Heart left ventricle (tissue), 16 donors: ENCODE measurements at regions not wholly inside any gene's neighbourhood (a gene's known extent, or its start where the extent isn't known, plus 50 kb on each side); places are given as distances from the start of the nearest gene placed in this dataset.

Experiments
- ATAC-seq, 4 donors: fragments of 200-7000 bp; cut with Tn5 transposase; one replicate each; pipeline ENCODE4 v1.9.1; 2020 to 2022; ENCODE audit warnings: moderate library complexity in 4 of 4, mild to moderate bottlenecking in 3 of 4, moderate number of reproducible peaks in 1 of 4
- DNase-seq, 5 donors: peaks; one replicate each; pipeline ENCODE4 v3.0.0-alpha.2; 2020
- H3K27ac ChIP-seq, 12 donors: fragments of 200-600 bp; sonication (generic) in 4 of 12; one replicate each; pipeline versions ENCODE4 v1.5.0 to v1.8.0; 2016 to 2022; ENCODE audit warnings: mild to moderate bottlenecking in 2 of 12
- H3K27me3 ChIP-seq, 9 donors: fragments of 200-600 bp; sonication (generic) in 2 of 9; one replicate each; pipeline versions ENCODE4 v1.5.1 to v1.8.0; 2016 to 2022; ENCODE audit warnings: mild to moderate bottlenecking in 3 of 9
- H3K36me3 ChIP-seq, 9 donors: fragments of 200-600 bp; sonication (generic) in 2 of 9; one replicate each; pipeline versions ENCODE4 v1.5.0 to v1.8.0; 2018 to 2022; ENCODE audit warnings: mild to moderate bottlenecking in 2 of 9
- H3K4me1 ChIP-seq, 12 donors: fragments of 200-600 bp; sonication (generic) in 4 of 12; one replicate each; pipeline versions ENCODE4 v1.5.0 to v1.8.0; 2016 to 2022; ENCODE audit warnings: mild to moderate bottlenecking in 3 of 12
- H3K4me3 ChIP-seq, 12 donors: fragments of 200-600 bp; sonication (generic) in 4 of 12; one replicate each; pipeline versions ENCODE4 v1.5.0 to v1.8.0; 2017 to 2022; ENCODE audit warnings: mild to moderate bottlenecking in 9 of 12, moderate library complexity in 4 of 12
- H3K9me3 ChIP-seq, 12 donors: fragments of 200-600 bp; sonication (generic) in 4 of 12; one replicate each; pipeline versions ENCODE4 v1.5.0 to v1.8.0; 2016 to 2022; ENCODE audit warnings: mild to moderate bottlenecking in 1 of 12
- POLR2A ChIP-seq, 2 donors: fragments of 450-650 bp; IDR thresholded peaks; one replicate each; pipeline ENCODE4 v1.6.1; 2017; ENCODE audit warnings: antibody characterized with exemption in 2 of 2, mild to moderate bottlenecking in 2 of 2, moderate library complexity in 2 of 2
- WGBS, 4 donors: extraction: QIAGEN DNeasy Blood & Tissue Kit in 2 of 4; methylation state at CpG; one replicate each; pipeline versions ENCODE4 v1.1.5 to v1.1.7; 2013 to 2018; 5-methylcytosine and 5-hydroxymethylcytosine counted together
- intact Hi-C, 10 donors: fragments of 100-400 bp; cut with DNase I; formaldehyde crosslinking; loops; one replicate each; pipeline versions ENCODE4 v1.11.1 to v1.14.2; 2022
- TF ChIP-seq, protein P1 (sequence below), 12 donors: fragments of 200-600 bp; sonication (generic) in 4 of 12; IDR thresholded peaks; one replicate each; pipeline versions ENCODE4 v1.5.0 to v1.8.0; 2018 to 2022; ENCODE audit warnings: antibody characterized with exemption in 12 of 12, mild to moderate bottlenecking in 5 of 12
- donor health status: ischemic (EF 13 %, LVEDD 7.1; RV severe dilation, severe dysfunction).
- donor health status: healthy with polysubstance abuse.
- donor health status: DM: no; HTN: yes; CAD: no.
- donor health status: DM: no; HTN: no; CAD: no.
- donor health status: ischemic (EF 25% LVEDD 6.9; RV normal size, moderate dysfunction).
- donor health status: ischemic (EF 25% LVEDD 5.7; RV mildly dilated, moderate dysfunction).
- donor health status: healthy.
- donor health status: DM: yes; HTN: yes; CAD: no.
- donor health status: ischemic (EF 35%, LVEDD 5.7; RV mildly dilated, moderate dysfunction).
- donor health status: nonischemic (EF 11% LVEDD 7.7; RV severe dilation, severe dysfunction).
- donor health status: DM: yes; HTN: yes; CAD: no.
- donor health status: PGD.
- donor health status: ischemic (EF 29% LVEDD 5.4; RV normal size, mild dysfunction).
- donor health status: nonischemic (EF 23%, LVEDD 6.1; RV moderate dilation, normal function).

- no peak for DNase-seq
- 55 to 69% (median 60%) methylated on average over 5 of the region's 5 CpGs for WGBS, 4 donors
- no peak overlapping the region for H3K4me3 ChIP-seq
- intact Hi-C loops: no loop called here
- no peak for ATAC-seq
- H3K27ac ChIP-seq: no peak overlapping the region
- H3K36me3 ChIP-seq: no peaks in the 10 kb centered on the region
- no peak for TF ChIP-seq POLR2A (IDR thresholded peaks at IDR 0.05)
- no peaks in the 10 kb centered on the region for H3K27me3 ChIP-seq
- H3K4me1 ChIP-seq: no peaks in the 10 kb centered on the region
- peaks cover 0 to 12% (median under 1%) of the 10 kb centered on the region in 12 donors for H3K9me3 ChIP-seq
Measured at GRCh38 chr9:26081847-26082246, 403.6 kb upstream of the TUSC1 start.

DNA sequence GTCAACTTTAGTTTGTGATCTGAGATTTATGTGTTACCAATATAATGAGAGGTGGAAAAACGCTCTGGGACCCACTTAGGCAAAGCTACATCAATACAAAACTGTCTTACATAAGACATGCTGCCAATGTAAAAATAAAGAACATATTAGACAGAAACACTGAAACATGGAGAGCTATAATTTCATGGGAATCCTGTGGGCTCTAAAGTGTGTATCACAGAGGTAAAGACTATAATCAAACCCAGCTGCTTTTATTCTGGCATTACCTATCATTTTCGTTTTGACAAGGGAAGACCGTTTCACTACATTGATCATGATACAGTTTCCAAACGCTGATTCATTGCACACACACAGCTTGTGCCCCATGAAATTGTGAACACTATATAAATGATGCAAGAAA, 400.5 kb upstream of the TUSC1 start:
- no peak for ATAC-seq
- intact Hi-C loops: no loop called here

DNA sequence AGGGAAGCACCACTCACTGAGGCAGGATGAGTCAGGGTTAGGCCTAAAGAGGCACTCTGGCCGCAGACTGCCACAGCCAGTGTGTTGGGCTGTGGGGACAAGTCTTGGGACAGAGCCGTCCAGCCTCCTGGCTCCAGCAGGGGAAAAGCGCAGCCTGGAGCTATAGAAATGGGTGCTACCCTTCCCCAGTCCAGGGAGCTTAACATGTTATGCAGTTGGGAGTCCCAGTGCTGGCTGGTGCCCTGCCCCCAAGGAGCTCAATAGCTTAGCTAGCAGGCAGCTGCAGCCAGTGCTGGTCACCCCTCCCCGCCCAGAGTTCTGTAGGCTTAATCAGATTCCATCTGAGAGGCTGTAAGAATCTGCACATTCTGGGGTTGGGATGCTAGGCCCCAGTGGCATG, 399.6 kb upstream of the TUSC1 start:
- DNase-seq (no peak), ATAC-seq (no peak)
- H3K27me3 ChIP-seq: no peaks in the 10 kb centered on the region
- no peak for TF ChIP-seq POLR2A (IDR thresholded peaks at IDR 0.05)
- TF ChIP-seq, protein P1, sequence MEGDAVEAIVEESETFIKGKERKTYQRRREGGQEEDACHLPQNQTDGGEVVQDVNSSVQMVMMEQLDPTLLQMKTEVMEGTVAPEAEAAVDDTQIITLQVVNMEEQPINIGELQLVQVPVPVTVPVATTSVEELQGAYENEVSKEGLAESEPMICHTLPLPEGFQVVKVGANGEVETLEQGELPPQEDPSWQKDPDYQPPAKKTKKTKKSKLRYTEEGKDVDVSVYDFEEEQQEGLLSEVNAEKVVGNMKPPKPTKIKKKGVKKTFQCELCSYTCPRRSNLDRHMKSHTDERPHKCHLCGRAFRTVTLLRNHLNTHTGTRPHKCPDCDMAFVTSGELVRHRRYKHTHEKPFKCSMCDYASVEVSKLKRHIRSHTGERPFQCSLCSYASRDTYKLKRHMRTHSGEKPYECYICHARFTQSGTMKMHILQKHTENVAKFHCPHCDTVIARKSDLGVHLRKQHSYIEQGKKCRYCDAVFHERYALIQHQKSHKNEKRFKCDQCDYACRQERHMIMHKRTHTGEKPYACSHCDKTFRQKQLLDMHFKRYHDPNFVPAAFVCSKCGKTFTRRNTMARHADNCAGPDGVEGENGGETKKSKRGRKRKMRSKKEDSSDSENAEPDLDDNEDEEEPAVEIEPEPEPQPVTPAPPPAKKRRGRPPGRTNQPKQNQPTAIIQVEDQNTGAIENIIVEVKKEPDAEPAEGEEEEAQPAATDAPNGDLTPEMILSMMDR (IDR thresholded peaks at IDR 0.05): no peak
- H3K4me3 ChIP-seq: no peak overlapping the region
- no peak overlapping the region for H3K27ac ChIP-seq
- no peaks in the 10 kb centered on the region for H3K4me1 ChIP-seq
- peaks cover 0 to 39% (median 7%) of the 10 kb centered on the region in 12 donors for H3K9me3 ChIP-seq
- H3K36me3 ChIP-seq: no peaks in the 10 kb centered on the region
- intact Hi-C loops: no loop called here
- WGBS, 4 donors: 76 to 84% (median 82%) methylated on average over 2 to 4 of the region's 4 CpGs

More for the DNA sequence above, 400.5 kb upstream of the TUSC1 start:
- Histone ChIP-seq H3K27ac (no peak overlapping the region), H3K36me3 (no peaks in the 10 kb centered on the region), H3K4me3 (no peak overlapping the region), H3K9me3 (peaks cover 0 to 32% (median 5%) of the 10 kb centered on the region in 12 donors), H3K4me1 (no peaks in the 10 kb centered on the region), H3K27me3 (no peaks in the 10 kb centered on the region)
- DNase-seq: no peak
- WGBS, 4 donors: 63 to 73% (median 67%) methylated on average over 4 of the region's 4 CpGs
- TF ChIP-seq POLR2A (IDR thresholded peaks at IDR 0.05): no peak
- TF ChIP-seq, protein P1 (IDR thresholded peaks at IDR 0.05): no peak

- Histone ChIP-seq H3K4me3 (no peak overlapping the region), H3K36me3 (no peaks in the 10 kb centered on the region), H3K9me3 (peaks cover 0 to 10% (median 0%) of the 10 kb centered on the region in 12 donors), H3K27me3 (no peaks in the 10 kb centered on the region), H3K27ac (no peak overlapping the region), H3K4me1 (no peaks in the 10 kb centered on the region)
- DNase-seq: no peak
- intact Hi-C loops: no loop called here
- TF ChIP-seq, protein P1 (IDR thresholded peaks at IDR 0.05): no peak
- no peak for TF ChIP-seq POLR2A (IDR thresholded peaks at IDR 0.05)
- WGBS, 4 donors: 74 to 84% (median 82%) methylated on average over 1 of the region's 1 CpG
- no peak for ATAC-seq
Measured at GRCh38 chr9:26067608-26068007, 389.4 kb upstream of the TUSC1 start.

GRCh38 chr9:26066237-26066636, 388.0 kb upstream of the TUSC1 start:
- peaks cover 0 to 6% (median 0%) of the 10 kb centered on the region in 12 donors for H3K9me3 ChIP-seq
- DNase-seq (no peak), ATAC-seq (no peak)
- intact Hi-C loops: no loop called here
- H3K4me3 ChIP-seq: no peak overlapping the region
- H3K27ac ChIP-seq: no peak overlapping the region
- WGBS, 4 donors: 50 to 62% (median 53%) methylated on average over 1 of the region's 1 CpG
- H3K4me1 ChIP-seq: no peaks in the 10 kb centered on the region
- TF ChIP-seq, protein P1 (IDR thresholded peaks at IDR 0.05): no peak
- no peak for TF ChIP-seq POLR2A (IDR thresholded peaks at IDR 0.05)
- H3K27me3 ChIP-seq: no peaks in the 10 kb centered on the region
- H3K36me3 ChIP-seq: no peaks in the 10 kb centered on the region
